Inferior parietal cortex (tissue), 1 donor: ENCODE measurements at regions not wholly inside any gene's neighbourhood (a gene's known extent, or its start where the extent isn't known, plus 50 kb on each side); places are given as distances from the start of the nearest gene placed in this dataset.
A peak's percentile ranks its signal among the peaks of the same experiment; 100 is the strongest.
"Not testable (repeated sequence)": the region's sequence is repeated elsewhere in the genome, so short reads cannot be mapped to it uniquely, and the experiment has no call there.

ENCODE experiments used
- DNase-seq: peaks from one replicate; pipeline ENCODE4 v3.0.0-alpha.2; 2016; ENCODE audit errors: extremely low spot score

DNA sequence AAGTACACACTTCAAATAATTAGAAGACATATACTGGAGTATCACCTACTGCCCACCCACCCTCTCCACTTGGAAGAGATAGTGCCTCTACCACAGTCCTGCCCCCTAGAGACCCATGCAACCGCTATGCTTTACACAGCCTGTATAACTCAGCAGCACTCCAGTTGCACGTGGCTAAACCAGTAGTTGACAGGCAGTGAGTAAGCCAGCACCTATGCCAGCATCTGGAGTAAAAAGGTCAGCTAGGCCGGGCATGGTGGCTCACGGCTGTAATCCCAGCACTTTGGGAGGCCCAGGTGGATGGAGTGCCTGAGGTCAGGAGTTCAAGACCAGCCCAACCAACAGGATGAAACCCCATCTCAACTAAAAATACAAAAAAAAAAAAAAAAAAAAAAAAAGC is 356.4 kb downstream of the NR2F1-AS1 start:
- no peak for DNase-seq

DNA sequence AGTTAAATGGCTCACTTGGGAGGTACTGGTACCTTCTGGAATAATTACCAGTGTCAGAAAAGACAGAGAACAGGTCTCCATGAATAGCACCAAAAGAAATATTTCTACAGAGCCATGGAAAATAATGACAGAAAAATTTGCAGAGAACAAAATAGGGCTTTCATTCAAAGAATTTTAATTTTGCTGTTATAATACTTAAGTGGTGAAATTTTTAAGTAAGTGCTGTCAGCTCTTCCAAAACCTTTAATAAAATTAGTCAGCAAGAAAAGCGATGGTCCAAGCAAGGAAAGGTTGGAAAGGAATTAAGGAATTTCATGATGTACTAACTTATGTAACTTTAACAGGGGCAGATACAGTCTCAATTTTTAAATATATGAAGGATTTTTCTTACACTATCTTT is 359.2 kb downstream of the NR2F1-AS1 start:
- DNase-seq, result no peak

DNA sequence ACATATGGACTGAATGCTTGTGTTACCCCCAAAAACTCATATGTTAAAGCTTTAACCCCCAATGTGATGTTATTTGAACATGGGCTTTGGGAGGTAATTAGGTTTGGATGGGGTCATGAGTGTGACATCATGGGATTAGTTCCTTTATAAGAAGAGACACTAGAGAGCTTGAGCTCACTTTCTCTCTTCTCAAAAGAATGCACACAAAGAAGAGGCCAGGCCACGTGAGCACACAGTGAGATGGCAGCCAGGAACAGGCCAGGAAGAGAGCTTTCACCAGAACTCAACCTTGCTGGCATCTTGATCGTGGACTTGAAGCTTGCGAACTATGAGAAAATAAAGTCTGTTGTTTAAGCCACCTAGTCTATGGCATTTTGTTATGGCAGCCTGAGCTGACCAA is 360.6 kb downstream of the NR2F1-AS1 start:
- no peak for DNase-seq

DNA sequence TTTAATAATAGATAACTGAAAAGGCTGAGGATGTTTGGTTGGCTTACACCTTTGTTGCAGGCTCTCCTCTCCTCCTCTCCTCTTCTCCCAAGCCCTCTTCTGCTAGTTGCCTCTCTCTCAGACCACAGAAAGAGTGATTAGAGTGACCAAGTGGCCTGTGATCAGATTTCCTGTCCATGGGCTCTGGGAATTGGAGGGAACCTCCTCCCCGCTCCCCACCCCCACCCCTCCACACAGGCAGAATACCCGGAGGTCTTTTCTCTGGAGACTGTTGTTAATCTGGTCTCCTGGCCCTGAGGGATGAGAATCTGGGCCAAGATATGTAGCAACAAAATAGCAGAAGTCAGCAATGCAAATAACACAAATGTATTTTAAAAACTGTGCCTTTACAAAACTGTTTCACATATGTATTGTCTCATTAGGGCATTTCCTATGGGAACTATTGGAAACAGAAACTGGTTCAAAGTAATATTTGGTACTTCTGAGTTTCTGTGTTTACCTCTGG is 361.3 kb downstream of the NR2F1-AS1 start:
- no peak for DNase-seq

DNA sequence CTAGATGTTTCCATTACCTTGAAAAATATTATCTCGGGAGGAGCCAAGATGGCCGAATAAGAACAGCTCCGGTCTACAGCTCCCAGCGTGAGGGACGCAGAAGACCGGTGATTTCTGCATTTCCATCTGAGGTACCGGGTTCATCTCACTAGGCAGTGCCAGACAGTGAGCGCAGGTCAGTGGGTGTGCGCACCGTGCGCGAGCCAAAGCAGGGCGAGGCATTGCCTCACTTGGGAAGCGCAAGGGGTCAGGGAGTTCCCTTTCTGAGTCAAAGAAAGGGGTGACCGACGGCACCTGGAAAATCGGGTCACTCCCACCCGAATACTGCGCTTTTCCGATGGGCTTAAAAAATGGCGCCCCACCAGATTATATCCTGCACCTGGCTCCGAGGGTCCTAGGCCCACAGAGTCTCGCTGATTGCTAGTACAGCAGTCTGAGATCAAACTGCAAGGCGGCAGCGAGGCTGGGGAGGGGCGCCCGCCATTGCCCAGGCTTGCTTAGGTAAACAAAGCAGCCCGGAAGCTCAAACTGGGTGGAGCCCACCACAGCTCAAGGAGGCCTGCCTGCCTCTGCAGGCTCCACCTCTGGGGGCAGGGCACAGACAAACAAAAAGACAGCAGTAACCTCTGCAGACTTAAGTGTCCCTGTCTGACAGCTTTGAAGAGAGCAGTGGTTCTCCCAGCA is 367.8 kb downstream of the NR2F1-AS1 start:
- DNase-seq, result not testable (repeated sequence)

DNA sequence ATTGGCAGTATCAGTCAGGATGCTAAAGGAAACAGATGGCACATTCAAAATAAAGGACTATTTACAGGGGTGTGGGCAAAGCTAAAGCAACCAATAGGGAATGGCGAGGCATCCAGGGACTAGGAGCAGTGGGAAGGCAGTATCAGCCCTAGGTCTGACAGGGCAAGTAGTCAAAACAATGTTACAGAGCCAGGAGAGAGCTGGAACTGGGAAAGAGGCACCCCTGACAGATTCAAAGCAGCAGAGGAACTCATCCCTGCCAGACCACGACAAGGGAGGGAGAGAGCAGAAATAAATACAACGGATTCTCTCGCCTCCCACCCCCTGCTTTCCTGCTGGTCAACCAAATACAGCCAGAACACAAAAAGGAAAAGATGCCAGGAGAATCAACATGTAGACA is 371.5 kb downstream of the NR2F1-AS1 start:
- DNase-seq, result no peak

DNA sequence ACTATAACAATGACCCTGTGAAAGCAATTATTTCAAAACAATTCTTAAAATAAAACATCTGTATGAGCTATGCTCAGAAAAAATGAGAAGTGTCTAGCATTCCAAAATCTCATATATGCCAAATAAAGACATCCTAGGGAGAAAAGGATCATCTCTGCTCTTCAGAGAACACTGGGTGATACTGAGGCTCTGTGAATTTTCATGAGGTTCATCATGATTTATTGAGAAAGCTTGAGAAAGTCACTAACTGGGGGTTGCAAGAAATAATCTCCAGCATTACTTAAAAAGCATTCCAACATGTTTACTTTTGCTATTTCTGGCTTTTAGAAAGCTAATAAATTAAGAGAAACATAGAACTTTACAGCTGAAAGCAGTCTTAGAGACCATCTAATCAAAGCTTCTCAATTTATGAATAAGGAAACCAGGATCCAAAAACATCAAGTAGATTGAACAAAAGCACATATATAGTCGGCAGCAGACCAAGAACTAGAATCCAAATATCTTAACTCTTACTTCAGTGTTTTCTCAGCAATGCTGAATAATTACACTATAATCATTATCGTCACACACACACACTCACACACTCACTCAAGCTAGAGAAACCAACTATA is 372.8 kb downstream of the NR2F1-AS1 start:
- DNase-seq, result no peak

DNA sequence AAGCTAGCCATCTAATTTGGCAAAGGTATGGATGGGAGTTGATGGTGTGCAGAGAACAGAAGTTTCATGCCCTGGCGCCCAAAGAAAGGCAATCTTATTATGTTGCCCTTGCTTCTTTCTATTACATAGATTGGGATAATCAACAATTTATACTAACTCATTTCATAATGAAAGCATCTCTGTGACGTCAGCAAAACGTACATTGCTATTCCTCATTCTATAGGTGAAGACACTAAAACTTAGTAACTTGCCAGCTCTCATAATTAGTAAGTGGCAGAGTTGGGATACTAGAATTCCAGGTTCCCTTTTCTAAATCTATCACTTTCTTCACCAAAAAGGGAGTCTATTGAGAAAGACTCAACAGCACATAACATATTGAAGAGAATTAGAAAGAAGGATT is 374.8 kb downstream of the NR2F1-AS1 start:
- no peak for DNase-seq

DNA sequence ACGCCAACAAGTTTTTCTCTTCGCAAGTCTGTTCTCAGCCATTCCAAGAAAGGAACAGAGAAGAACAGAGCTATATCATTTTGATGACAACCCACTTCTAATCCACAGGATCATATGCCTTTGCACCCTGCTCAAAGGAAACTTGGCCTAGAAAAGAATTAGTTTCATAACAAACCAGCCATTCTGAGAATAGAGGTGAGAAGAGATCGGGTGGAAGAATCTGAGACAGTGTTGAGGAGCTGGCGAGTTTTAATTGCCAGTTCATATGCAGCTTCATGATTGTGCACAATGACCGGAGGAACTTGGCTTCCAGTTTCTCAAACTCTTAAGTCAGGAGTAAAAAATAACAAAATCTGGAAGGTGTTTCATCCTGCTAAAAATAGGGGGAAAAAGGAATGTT is 380.0 kb downstream of the NR2F1-AS1 start:
- DNase-seq, result peak; percentile 65

DNA sequence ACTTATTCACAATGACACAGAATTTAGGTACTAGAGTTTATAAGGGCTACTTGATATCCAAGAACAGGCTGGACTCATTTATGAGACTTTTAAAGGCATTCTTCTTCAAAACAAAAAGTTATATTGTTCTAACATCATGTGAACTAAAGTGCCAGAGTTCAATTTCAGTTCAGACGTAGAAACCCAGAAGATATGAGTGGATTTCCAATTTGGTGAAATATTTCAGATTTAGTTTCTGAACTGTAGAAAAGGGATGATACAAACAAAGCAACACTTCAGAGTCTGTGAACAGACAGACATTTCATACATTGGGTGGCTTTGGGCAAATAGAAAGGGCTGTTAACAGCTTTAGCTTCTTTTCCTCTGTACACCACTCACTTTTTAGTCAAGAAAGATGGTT is 384.0 kb downstream of the NR2F1-AS1 start:
- DNase-seq, result no peak

DNA sequence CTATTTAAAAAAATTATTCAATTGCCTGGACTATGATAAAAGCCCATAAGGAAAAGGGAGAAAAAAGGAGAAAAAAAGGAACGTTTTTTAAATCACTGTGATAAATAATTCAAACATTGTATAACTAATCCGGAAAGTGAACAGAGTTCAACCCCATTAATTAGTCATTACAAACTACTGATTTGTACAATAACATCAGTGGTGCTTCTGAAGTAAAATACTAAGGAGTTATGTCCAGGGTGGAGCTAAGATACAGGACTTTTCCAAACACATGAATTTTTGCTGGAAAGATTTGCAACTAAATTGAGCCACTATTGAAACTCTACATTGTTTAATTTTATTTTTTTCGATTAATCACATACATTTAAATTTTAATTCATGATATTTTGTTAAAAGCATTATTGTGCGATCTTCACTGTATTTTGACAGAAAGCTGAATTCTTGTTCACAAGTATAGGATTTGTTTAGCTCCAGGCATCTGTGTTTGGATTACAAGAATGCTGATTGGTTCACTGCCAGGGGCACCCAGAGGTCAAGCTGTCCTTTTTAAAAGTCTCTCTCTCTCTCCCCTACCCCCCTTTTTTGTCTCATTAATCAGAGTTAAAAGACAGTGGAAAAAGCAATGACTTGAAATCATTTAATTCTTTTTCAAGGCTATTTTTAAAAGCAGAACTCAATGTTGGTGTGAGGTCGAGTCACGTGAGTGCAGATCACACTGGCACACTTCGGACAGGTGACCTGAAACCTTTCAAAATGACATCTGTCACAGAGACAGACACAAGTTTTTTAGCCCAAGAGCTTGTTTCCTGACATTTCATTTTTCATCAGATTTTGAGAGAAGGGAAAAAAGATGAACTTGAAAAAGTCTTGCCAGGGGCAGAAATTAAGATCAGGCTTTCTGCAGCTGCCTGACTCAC is 387.3 kb downstream of the NR2F1-AS1 start:
- DNase-seq, result no peak

DNA sequence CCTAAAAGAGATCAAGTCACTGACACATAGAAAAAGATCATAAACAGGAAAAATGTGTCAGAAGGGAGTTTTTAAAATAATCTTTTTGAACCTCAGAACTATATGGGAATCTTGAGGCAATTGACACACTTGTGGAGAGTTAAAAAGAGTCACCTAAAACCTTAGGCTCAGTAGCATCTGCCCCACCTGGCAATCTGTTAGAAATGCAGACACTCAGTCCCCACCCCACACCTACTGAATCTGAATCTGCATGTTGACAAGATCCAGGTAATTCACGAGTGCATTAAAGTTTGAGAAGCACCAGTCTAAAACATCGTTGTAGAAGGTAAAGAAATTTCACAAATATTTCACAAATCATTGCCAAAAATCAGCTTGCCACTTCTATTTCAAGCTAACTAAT is 388.3 kb downstream of the NR2F1-AS1 start:
- DNase-seq, result no peak

DNA sequence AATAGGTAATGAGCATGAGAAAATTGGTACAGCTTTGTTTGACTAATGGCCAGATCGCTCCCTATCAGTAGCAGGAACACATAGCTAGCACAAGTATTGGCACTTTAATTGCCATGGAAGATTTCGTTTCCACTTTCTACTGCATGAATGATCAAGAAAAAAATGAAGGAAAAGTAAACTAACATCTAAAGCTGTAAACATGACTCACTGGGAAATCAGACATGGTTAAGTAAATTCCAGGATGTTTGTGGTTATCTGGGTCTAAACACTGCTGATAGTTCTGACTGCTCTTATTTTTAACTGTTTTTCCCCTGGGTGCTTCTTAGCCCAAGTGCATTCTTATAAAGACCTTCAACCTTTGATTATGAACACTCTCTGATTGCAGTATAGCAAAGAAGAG is 388.9 kb downstream of the NR2F1-AS1 start:
- no peak for DNase-seq

DNA sequence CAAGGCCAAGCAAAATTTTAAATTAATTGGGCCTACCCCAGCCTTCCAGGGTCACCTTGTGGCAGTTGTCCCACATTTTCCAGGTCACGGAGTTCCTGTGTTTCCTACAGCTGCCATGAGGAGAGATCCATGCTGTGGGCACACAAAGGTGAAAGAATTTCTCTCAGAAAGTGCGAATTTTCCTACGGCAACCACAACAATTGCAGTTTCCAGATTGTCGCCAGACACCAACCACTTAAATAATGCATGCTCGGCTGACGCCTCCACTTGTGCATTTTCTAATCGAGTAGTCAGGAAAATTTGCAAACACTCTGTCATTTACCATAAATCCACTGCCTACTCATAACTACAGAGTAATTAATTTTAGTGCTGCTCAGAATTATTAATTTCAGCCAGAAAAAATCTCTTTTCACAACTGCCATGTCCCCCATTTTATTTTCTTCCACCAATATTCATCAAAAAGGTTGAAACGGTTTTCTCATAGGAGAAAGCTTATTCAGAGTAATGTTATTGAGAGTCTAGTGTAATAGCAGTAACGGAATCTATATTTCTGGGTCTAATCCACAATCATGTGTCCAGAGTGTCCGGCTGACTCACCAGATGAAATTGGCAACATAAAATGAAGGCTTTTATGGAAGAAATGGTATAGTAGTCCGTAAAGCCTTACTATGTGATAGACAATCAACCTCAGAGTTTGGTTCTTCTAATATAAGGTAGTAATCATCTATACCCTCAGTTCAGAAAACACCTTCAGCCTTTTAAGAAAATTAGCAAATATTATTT is 389.8 kb downstream of the NR2F1-AS1 start:
- DNase-seq, result no peak

DNA sequence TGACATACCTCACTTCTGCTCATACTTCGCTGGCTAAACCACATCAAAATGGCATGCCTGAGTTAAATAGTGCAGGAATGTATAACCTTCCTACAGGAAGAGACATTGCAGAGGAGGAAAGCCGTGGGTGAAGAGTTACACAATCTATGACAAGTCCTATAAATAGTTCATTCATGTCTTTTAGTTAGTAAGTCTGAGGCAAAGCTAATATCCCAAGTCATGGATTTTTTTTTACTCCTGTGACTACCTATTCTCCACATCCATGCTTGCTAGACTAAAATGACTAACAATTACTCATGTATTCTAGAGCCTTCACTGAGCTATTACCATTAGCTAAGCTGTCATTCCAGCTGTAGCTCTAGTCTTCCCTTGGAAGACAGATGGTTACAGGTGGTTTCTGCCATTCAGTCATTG is 391.3 kb downstream of the NR2F1-AS1 start:
- DNase-seq, result no peak

DNA sequence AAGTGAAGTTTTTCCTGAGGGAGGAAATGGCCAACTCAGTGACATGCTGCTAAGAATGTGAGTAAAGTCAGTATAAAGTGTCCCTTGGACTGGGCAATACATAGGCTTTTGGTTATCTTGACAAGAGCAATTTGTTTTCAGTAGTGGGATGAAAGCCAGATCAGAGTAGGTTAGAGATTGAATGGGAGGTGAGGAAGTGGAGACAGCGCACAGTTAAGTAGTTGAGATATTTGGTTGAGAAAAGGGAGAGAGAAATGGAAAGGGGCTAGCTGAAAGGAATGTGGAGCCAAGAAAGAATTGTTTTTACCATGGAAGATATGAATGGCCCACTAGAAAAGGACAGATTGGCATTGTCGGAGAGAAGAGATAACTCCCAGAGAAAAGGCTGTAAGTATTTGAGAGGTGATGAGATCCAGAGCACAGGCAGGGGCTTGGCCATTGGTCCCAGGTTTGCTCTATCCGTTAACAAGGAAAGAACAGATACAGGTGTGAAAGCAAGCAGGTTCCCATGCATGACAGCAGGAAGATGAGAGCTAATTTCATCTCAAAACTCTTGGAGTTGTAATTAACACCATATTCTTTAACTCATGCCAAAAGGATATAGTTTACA is 392.0 kb downstream of the NR2F1-AS1 start:
- no peak for DNase-seq

DNA sequence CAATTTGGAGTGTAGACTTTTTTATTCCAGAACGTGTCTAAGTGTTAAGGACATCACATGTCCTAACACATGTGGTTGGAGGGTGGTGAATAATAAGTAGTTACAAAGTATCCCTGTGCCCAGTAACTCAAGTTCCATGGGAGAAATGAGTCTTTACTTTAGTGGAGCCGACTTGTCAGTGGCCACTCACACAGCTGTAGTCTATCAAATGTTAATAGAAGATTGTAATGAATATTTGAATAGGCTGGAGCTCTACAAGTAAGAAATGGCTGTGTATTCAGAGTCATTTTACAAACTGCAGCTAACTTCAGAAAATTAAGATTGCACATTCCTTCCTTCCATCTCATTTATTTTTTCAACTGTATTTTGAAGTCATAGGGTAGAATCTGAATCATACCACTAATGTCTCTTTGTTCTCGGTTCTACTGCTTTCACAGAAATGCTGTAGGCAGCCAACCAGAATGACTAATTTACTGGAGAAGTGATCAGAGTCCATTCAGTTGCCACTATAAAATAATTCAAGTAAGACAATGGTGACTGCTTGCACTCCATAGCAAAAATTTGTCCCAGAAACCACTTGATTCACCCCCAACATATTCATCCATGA is 394.8 kb downstream of the NR2F1-AS1 start:
- DNase-seq, result no peak

DNA sequence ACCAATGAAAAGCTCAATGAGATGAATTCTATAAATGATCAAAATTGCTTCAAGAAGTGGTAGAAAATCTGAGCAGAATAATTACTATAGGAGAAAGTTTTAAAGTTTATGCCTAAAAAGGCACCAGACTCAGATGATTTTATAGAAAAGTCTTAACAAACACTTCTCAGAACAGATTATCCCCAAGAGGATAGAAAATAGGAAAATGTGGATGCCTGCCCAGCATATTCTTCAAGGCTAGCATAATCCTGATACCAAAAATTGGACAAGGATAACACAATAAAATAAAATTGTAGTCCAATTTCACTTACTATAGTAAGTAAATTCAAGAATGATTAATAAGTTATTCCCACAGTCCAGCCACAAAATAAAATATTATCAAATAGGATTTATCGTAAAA is 397.0 kb downstream of the NR2F1-AS1 start:
- DNase-seq, result no peak

DNA sequence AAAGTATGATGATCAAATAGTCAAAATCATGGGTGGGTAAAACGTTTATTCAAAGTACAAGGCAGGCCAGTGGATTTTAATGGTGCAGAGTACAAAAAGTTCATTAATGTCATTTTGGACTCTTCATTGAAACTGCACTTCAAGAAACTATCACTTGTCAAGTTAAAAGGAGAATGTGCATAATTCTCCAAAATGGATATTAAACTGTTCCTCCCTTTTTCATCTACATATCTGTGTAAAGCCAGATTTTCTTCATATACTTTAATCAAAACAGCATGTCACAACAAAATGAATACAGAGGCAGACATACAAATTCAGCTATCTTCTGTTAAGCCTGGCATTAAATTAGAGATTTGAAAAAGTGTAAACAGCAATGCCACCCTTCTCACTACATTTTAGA is 401.6 kb downstream of the NR2F1-AS1 start:
- no peak for DNase-seq

DNA sequence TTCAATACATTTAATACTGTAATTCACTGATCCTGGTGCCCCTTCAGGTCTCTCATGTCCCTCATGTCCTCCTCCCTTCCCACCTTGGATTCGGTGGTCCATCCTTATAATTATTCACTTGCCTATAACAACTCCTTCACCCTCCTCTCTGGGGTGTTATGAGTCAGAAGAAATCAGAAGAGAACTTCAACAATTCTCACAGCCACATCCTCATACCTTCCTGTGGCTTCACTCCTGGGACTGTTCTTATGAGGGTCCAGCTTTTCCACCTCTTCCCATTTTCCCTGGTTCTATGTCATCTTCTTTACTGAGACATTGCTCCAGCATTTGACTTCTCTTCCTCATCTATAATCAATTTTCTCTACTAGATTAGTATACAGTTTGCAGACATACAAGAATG is 406.1 kb downstream of the NR2F1-AS1 start:
- no peak for DNase-seq

DNA sequence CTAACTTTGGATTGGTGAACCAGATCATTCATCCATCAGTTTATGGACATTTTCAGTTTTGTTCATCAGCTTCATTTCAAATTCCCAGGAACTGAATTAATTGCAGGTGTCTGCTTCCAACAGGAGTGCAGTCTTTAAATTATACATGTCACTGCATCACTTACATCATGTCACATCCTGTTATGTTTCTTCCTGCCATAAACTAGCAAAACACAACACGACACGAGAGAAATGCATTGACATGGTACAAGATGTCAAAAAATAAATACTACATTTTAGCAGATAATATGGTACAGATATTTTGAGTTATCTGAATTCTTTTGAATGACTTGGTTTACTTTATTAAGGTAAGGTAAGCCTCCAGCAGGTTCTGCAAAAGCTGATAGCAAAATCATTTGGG is 415.5 kb downstream of the NR2F1-AS1 start:
- DNase-seq, result no peak
